Breast epithelium (tissue), 4 donors: ENCODE measurements at regions not wholly inside any gene's neighbourhood (a gene's known extent, or its start where the extent isn't known, plus 50 kb on each side); places are given as distances from the start of the nearest gene placed in this dataset.

Source experiments
- DNase-seq, 2 donors: peaks; one replicate each; pipeline ENCODE4 v3.0.0-alpha.2; 2019; ENCODE audit warnings: low spot score in 2 of 2
- H3K27ac ChIP-seq, 2 donors: fragments of 200-600 bp; sonication (generic) in 1 of 2; one replicate each; pipeline ENCODE4 v1.5.1; 2016 to 2019; ENCODE audit warnings: mild to moderate bottlenecking in 1 of 2
- H3K27me3 ChIP-seq, 2 donors: fragments of 200-600 bp; sonication (generic) in 1 of 2; one replicate each; pipeline versions ENCODE4 v1.5.1 to v1.6.0; 2017 to 2019; ENCODE audit warnings: control low read depth in 1 of 2, mild to moderate bottlenecking in 1 of 2
- H3K36me3 ChIP-seq: fragments of 200-600 bp; one replicate; pipeline ENCODE4 v1.5.1; 2019
- H3K4me1 ChIP-seq, 2 donors: fragments of 200-600 bp; sonication (generic); one replicate each; pipeline ENCODE4 v1.5.1; 2016 to 2019; ENCODE audit warnings: control low read depth in 1 of 2
- H3K4me3 ChIP-seq, 3 donors: fragments of 200-600 bp; sonication (generic); 1 replicate in 2 of 3; 2 replicates in 1 of 3; pipeline ENCODE4 v1.5.1; 2016 to 2019; ENCODE audit warnings: mild to moderate bottlenecking in 3 of 3, moderate library complexity in 2 of 3
- H3K9me3 ChIP-seq, 2 donors: fragments of 200-600 bp; sonication (generic) in 1 of 2; one replicate each; pipeline ENCODE4 v1.5.1; 2016 to 2019; ENCODE audit warnings: control low read depth in 1 of 2
- POLR2A ChIP-seq: fragments of 450-650 bp; IDR thresholded peaks from one replicate; pipeline ENCODE4 v1.6.1; 2016; ENCODE audit warnings: antibody characterized with exemption, mild to moderate bottlenecking, moderate library complexity
- POLR2AphosphoS5 ChIP-seq, 3 donors: sonication (generic); formaldehyde crosslinking; IDR thresholded peaks; one replicate each; pipeline ENCODE4 v1.6.1; 2017; ENCODE audit warnings: antibody characterized with exemption in 3 of 3
- intact Hi-C: fragments of 100-400 bp; cut with DNase I; formaldehyde crosslinking; loops from one replicate; pipeline ENCODE4 v1.15.1; 2023; ENCODE audit warnings: low total_unique reads
- TF ChIP-seq, protein P1 (sequence below), 3 donors: fragments of 450-650 bp; IDR thresholded peaks; one replicate each; pipeline ENCODE4 v1.5.1; 2016 to 2017; ENCODE audit warnings: antibody characterized with exemption in 3 of 3, mild to moderate bottlenecking in 3 of 3, moderate library complexity in 3 of 3

DNA sequence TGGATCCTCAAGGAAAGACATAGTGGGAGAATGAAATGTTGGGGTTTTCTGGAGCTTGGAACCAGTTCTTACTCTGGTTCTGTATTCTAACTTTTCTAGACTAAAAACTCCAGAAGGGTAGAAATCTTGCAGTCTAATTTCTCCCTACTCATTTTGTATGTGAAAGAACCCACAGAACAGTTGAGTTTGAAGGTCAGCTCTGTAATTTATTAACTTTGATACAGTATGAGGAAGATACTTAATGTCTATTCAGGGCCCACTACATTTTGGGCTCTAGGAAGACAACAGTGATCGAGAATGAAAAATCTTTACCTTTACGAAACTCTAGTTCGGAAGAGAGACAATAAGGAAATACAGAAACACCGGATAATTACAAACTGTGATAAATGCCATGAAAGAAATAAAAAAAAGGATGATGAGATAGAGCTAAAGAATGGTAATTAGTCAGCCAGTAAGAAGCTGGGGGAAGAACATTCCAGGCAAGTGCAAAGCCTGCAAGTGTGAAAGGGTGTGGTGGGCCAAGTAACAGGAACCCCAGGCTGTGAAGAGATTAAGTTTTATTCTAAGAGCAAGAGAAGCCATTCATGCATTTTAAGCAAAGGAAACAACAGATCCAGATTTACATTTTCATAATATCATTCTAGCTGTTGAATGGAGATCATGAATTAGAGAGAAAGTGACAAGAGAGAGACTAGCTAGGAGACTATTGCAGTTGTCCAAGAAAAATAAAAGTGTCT, 159.9 kb upstream of the HMCN1 start:
- intact Hi-C loops: no loop called here
- H3K27ac ChIP-seq: no peak overlapping the region
- H3K36me3 ChIP-seq: no peaks in the 10 kb centered on the region
- no peaks in the 10 kb centered on the region for H3K4me1 ChIP-seq
- TF ChIP-seq, protein P1, sequence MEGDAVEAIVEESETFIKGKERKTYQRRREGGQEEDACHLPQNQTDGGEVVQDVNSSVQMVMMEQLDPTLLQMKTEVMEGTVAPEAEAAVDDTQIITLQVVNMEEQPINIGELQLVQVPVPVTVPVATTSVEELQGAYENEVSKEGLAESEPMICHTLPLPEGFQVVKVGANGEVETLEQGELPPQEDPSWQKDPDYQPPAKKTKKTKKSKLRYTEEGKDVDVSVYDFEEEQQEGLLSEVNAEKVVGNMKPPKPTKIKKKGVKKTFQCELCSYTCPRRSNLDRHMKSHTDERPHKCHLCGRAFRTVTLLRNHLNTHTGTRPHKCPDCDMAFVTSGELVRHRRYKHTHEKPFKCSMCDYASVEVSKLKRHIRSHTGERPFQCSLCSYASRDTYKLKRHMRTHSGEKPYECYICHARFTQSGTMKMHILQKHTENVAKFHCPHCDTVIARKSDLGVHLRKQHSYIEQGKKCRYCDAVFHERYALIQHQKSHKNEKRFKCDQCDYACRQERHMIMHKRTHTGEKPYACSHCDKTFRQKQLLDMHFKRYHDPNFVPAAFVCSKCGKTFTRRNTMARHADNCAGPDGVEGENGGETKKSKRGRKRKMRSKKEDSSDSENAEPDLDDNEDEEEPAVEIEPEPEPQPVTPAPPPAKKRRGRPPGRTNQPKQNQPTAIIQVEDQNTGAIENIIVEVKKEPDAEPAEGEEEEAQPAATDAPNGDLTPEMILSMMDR (IDR thresholded peaks at IDR 0.05): no peak
- H3K9me3 ChIP-seq: peaks cover 8 to 15% of the 10 kb centered on the region in 2 donors
- no peak overlapping the region for H3K4me3 ChIP-seq
- H3K27me3 ChIP-seq: no peaks in the 10 kb centered on the region
- DNase-seq: no peak

GRCh38 chr1:185573677-185574076, 160.5 kb upstream of the HMCN1 start:
- H3K9me3 ChIP-seq: peaks cover 5 to 9% of the 10 kb centered on the region in 2 donors
- H3K4me3 ChIP-seq: no peak overlapping the region
- no peak for TF ChIP-seq POLR2A
- H3K27ac ChIP-seq: no peak overlapping the region
- intact Hi-C loops: no loop called here
- no peaks in the 10 kb centered on the region for H3K36me3 ChIP-seq
- DNase-seq: no peak
- H3K27me3 ChIP-seq: no peaks in the 10 kb centered on the region
- H3K4me1 ChIP-seq: no peaks in the 10 kb centered on the region

- TF ChIP-seq, protein P1 (IDR thresholded peaks at IDR 0.05): no peak
- TF ChIP-seq POLR2A (no peak), POLR2AphosphoS5 (IDR thresholded peaks at IDR 0.05) (no peak)
Observed at GRCh38 chr1:185573162-185573561, 161.0 kb upstream of the HMCN1 start.

DNA sequence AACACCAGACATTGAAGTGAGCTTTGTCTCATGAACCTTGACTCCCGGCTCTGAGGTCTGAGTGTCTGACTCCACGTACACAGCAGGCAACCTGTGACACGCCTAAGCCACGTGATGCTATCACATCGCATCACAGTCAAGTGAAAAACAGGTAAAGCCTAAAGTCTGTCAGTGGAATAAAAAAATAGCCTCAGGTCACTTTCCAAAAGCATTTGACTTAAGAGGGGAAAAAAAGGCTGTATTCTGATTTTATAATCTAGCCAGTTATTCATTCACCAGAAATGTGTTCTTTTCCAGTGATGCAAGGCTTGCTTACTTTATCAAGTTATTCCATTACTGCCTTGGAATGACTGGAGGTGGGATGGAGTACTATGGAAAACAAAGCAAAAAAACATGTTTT, 163.2 kb upstream of the HMCN1 start:
- intact Hi-C loops: no loop called here
- TF ChIP-seq POLR2AphosphoS5 (IDR thresholded peaks at IDR 0.05) (no peak), POLR2A (no peak)
- TF ChIP-seq, protein P1 (IDR thresholded peaks at IDR 0.05): no peak

More at GRCh38 chr1:185573162-185573561, 161.0 kb upstream of the HMCN1 start:
- DNase-seq: no peak
- H3K36me3 ChIP-seq: no peaks in the 10 kb centered on the region
- H3K27ac ChIP-seq: no peak overlapping the region
- H3K4me3 ChIP-seq: no peak overlapping the region
- peaks cover under 1 to 4% of the 10 kb centered on the region in 2 donors for H3K9me3 ChIP-seq
- H3K27me3 ChIP-seq: no peaks in the 10 kb centered on the region
- H3K4me1 ChIP-seq: no peaks in the 10 kb centered on the region
- intact Hi-C loops: no loop called here

DNA sequence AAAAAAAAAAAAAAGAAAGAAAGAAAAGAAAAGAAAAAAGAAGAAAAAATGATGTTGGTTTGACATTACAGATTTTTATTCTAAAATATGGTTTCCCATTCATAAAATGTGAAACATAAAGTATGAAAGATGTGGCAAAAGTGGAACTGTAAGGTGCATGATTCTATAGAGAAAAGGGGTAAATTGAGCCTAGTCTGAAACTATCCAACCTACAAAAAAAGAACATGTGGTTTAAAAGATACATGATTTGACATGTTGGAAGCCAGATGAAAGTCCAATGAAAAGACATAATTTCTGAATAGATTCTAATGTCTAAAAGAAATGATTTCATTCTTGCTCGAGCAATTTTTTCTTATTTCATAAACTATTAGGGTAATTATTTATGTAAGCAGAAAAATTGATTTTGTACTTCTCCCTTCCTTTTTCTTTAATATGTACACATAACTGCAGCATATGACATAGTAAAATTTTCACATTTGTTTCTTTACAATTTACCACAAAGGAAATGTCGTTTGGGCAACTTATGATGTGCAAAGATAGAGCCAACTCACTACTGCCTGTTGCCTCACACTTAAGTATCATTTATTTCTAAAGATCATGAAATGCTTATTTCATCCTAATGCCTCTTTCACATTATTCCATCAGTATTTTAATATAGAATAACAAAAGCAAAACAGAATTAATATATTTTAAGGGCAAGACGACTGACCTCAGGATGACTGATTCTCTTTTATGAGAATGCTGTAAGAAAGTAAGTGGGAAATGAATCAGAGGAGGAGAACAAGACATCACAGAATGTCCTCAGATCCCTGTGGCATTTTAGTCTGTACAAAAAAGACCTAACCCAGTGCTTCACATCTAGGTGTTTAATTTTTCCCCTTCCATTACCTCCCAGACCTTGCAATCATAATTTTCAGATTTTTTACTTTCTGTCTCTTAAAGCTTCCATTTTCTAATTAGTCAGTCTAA, 165.8 kb upstream of the HMCN1 start:
- intact Hi-C loops: no loop called here
- no peak for DNase-seq
- no peaks in the 10 kb centered on the region for H3K9me3 ChIP-seq
- H3K36me3 ChIP-seq: no peaks in the 10 kb centered on the region
- H3K27me3 ChIP-seq: no peaks in the 10 kb centered on the region
- no peak overlapping the region for H3K27ac ChIP-seq
- TF ChIP-seq, protein P1 (IDR thresholded peaks at IDR 0.05): no peak
- no peak for TF ChIP-seq POLR2A
- TF ChIP-seq POLR2AphosphoS5 (IDR thresholded peaks at IDR 0.05): no peak
- H3K4me1 ChIP-seq: no peaks in the 10 kb centered on the region
- no peak overlapping the region for H3K4me3 ChIP-seq

More for the DNA sequence above, 163.2 kb upstream of the HMCN1 start:
- no peak overlapping the region for H3K4me3 ChIP-seq
- H3K9me3 ChIP-seq: no peaks in the 10 kb centered on the region
- no peaks in the 10 kb centered on the region for H3K36me3 ChIP-seq
- H3K27me3 ChIP-seq: no peaks in the 10 kb centered on the region
- no peak for DNase-seq
- no peaks in the 10 kb centered on the region for H3K4me1 ChIP-seq
- no peak overlapping the region for H3K27ac ChIP-seq
